ENCODE measurements at regions not wholly inside any gene's neighbourhood (a gene's known extent, or its start where the extent isn't known, plus 50 kb on each side); places are given as distances from the start of the nearest gene placed in this dataset.

DNA sequence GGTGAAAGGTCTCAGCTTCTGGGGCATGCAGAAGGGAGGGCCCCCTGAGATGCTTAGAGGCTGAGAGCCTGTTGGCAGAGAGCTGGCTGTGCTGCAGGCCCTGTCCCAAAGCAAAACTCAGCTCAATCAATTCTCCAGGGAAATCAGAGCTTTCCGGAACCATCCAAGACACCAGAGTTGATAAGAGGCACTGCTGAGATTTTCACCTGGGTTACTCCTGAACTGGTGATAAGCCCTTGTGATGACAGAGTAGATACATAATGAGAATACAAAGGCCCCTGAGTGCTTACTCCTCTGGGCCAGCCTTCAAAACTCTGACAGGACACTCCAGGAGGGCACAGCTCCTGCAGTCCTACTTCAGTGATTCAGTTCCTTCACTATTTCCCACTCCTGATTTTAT lies 63.9 kb downstream of the ARL6IP4 start:
- TF ChIP-seq, protein P1, sequence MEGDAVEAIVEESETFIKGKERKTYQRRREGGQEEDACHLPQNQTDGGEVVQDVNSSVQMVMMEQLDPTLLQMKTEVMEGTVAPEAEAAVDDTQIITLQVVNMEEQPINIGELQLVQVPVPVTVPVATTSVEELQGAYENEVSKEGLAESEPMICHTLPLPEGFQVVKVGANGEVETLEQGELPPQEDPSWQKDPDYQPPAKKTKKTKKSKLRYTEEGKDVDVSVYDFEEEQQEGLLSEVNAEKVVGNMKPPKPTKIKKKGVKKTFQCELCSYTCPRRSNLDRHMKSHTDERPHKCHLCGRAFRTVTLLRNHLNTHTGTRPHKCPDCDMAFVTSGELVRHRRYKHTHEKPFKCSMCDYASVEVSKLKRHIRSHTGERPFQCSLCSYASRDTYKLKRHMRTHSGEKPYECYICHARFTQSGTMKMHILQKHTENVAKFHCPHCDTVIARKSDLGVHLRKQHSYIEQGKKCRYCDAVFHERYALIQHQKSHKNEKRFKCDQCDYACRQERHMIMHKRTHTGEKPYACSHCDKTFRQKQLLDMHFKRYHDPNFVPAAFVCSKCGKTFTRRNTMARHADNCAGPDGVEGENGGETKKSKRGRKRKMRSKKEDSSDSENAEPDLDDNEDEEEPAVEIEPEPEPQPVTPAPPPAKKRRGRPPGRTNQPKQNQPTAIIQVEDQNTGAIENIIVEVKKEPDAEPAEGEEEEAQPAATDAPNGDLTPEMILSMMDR (conservative IDR thresholded peaks at IDR 0.05; ENCODE audit: low read depth, low read length) = no peak
- TF ChIP-seq EZH2 (IDR thresholded peaks at IDR 0.05; ENCODE audit: borderline replicate concordance, low read depth, low read length, poor library complexity, severe bottlenecking) = no peak
